Mesenteric fat pad (tissue), 1 donor: ENCODE measurements at regions not wholly inside any gene's neighbourhood (a gene's known extent, or its start where the extent isn't known, plus 50 kb on each side); places are given as distances from the start of the nearest gene placed in this dataset.

Experiments used
- DNase-seq: peaks from one replicate; pipeline ENCODE4 v3.0.0-alpha.2; 2020; ENCODE audit warnings: low spot score
- donor health status: DM: yes; HTN: yes; CAD: no.

DNA sequence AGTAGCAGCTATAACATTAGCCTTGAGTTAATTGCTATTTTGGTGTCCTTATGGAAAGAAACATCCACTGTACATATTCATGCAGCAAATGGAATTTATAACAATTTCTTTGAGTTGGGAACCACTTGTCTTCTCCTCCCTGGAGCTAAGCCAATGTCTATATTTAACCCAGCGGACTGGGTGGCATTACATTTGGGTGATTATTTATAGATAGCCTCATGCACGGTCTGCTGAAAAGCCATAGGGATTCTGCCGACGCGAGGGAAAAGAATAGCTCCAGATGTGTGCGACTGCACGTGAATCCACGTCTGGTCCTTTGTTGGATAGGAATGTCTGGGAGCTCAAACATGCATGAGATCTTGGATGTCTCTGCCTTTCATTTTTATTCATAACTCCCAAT is 157.5 kb upstream of the BRINP1 start:
- no peak for DNase-seq

DNA sequence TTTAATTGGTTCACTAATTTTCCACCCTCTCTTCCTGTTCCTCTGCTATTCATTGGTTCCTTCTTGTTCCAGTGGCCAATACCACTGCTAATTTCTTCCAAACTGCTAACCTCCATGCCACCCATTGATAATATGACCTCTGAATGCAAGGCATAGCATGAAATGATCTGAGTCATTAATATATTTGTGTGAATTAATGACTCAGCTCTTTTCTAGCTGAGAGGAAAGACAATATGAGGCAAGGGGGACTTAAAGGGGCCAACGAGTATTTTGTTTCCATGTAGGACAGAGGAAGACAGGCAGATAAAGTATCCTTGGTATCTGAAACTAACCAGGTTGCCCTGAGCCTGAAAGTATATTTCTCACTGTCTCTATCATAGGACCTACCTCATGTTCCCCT is 154.3 kb upstream of the BRINP1 start:
- no peak for DNase-seq

DNA sequence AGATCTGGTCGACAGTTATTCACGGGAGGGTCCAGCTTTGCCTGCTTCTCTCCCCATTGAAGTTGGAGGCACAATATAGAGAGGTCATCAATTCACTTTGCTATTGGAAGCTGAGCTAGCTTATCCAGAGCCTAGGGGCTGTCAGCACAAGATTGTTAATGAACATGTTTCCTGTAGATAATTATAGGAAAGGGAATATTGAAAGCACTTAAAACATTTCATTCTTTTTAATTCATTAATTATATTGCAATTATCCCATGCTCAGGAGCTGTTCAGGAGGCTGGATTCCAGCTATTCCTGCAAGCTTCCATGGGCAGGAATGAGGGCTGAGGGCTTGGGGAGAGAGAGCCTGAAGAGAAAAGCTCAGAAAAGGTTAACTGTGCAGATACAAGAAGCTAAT is 153.1 kb upstream of the BRINP1 start:
- no peak for DNase-seq

DNA sequence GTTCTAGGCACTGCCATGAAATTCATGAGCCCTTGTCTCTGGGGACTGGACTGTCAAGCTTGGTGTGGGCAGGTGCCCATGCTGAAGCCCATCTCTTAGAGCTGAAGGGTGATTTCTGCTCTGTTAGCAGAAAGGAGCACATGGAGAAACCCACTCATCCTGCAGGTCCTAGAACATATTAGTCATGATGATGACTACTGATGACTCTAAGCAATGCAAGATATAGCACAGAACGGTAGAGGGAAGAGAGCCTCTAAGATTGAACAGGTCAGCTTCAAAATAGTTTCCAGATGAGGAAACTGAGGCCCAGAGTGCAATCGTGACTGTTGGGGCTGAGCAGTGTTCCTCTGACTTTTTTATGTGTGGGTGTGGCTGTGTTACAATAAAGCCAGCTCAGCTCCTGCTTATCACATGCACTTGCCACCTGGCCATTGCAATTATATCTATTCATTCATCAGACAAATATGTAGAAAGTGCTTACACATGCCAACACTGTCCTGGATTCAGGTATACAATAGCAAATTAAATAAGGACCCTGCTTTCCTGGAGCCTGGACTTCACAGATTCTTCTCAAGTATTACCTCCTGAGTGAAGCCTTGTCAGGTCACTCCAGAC is 140.2 kb upstream of the BRINP1 start:
- DNase-seq, result no peak

DNA sequence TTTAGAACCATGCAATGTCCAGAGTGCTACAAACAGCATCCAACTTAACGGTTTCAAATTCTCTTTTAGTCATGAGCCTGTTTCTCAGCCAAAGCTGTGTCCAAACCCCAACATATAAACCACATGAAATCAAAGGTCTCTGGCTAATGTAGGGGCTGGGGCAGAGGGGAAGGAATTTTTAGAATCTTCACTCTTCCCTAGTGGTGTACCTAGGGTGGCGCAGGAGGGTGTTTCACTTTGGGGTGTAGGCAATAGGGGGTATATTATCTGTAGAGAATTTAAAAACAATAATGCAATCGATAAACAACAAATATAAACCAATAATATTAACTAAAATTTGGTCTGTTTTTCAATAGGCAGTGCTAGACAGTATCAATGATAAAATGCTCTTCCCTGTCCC is 132.1 kb upstream of the BRINP1 start:
- DNase-seq, result no peak

DNA sequence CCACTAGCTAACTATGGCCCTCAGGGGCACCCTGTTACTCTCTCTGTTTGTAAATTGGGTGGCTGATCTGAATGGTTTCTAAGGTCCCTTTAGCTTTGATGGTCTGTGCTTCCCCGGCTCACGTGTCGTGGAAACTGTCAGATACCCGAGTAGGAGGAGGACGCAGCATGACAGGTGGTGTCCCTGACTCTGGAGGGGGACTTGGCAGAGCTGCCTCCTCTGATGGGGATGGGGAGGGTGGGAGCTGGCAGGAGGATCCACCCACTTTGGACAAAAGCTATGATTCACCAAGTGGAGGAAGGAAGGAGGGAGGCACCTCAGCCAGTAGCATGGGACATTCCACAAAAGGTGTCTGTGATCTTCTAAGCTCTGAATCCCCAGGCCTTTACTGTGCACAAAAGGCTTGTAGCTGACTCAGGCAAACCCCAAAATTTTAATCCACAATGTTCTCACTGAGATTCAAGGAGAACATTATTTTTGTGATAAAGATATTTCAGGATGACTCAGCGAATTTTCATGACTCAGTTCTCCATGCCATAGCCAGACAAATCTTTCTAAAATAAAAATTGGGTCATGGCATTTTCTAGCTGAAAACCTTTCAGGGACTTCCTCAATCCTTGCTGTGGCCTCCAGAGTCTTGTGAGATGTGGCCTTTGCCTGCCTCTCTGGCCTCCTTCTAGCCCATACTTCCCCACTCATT is 131.0 kb upstream of the BRINP1 start:
- DNase-seq, result no peak

DNA sequence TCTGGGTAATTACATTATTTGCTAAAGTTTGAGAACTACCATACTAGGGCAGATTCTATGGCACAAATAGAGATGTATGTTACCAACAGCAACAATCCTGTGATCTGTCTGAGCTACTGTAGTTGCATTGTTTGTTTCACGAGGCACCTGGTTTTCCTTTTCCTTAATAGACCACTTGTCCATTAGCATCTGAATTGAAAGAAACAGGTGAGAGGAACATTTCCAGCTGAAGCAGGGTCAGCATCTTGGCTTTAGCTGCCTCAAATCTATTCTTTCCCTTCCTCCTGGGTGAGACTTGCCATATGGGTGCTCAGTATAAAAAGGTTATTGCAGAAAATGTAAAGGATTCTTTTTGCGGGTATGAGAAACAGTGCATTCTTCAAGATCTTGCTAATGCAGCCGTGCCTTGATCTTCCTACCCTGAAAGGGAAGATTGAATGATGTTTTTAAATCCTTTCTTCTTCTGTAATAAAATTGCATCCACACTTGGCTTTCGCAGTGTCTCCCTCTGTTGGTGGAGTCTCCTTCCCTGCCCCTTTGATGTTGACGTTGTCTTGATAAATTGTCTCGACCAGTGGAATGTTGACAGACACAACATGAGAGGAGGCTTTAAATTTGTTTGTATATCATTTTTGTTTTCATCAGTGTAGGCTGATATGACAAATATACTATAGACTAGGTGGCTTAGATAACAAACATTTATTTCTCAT is 118.0 kb upstream of the BRINP1 start:
- DNase-seq, result no peak

DNA sequence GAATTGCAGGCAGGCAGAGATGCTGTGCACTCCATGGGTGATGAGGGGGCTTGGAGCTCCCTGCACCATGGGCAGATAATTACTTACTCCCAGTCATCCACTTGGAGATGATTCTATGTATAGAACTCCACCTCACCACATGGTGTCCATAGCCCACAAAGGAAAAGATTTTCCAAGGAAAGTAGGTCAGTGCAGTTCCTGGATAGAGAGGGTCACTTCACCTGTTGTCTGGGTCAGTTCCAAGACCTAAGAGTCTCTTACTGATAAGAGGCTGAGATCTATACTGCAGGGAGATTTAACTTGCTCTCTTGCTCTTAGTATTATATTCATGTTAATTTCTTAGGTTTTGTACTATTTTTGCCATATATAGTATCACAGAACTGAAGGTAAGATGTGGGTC is 113.9 kb upstream of the BRINP1 start:
- no peak for DNase-seq

DNA sequence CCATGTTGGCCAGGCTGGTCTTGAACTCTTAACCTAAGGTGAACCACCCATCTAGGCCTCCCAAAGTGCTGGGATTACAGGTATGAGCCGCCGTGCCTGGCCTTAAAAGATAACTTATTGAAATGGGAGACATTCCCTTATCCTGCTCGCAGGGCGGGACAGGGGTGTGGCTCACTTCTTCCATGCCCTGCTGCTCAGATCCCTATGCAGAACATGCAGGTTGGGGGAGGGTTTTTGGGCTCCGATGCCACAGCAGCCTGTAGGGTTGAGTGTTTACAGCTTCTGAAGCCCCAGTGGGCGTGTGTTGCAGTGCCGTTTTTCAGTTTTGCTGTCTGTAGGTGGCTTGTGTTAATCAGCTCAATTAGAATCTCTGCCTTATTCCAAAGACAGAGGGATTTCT is 108.0 kb upstream of the BRINP1 start:
- no peak for DNase-seq

DNA sequence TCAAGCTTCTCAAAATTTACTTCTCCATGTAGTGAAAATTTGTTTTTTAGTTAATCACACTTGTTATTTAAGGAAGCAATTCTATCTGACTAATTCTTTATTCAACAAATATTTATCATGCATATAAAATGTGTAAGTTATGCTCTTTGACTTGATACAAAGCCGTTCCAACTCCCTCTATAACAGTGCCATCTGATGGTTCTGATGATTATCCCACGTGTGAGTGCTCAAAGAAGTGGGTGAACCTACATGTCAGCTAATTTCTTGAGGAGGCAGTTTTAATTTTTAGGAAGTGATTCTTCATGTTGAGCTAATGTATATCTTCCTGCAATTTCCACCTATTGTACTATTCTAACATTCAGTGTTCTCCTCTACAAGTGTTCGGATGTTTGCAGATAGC is 88.8 kb upstream of the BRINP1 start:
- no peak for DNase-seq

DNA sequence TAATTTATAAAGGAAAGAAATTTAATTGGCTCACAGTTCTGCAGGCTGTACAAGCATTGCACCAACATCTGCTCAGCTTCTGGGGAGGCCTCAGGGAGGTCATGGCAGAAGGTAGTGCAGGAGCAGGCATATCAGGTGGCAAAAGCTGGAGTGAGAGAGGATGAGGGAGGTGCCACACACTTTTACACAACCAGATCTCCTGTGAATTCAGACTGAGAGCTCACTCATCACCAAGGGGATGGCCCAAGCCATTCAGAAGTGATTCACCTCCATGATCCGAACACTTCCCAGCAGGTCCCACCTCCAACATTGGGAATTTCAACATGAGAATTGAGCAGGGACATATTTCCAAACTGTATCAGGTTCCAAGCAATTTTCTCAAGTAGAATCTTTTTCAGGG is 84.7 kb upstream of the BRINP1 start:
- no peak for DNase-seq

DNA sequence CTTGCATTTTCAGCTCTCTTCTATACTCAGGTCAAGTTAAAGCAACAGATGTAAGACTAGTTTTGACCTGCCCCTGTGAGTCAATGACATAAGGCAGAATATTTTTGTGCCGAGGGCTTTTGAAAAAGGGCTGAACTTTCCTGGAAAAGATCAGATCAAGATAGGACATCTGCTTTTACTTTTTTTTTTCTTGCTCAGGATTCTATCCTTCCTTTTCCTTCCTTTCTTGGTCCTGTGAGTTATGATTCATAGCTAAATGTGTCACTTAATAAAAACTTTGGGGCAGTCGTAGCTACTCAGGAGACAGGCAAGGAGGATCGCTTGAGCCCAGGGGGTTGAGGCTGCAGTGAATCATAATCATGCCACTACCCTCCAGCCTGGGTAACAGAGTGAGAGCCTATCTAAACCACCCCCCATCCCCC is 84.3 kb upstream of the BRINP1 start:
- no peak for DNase-seq

DNA sequence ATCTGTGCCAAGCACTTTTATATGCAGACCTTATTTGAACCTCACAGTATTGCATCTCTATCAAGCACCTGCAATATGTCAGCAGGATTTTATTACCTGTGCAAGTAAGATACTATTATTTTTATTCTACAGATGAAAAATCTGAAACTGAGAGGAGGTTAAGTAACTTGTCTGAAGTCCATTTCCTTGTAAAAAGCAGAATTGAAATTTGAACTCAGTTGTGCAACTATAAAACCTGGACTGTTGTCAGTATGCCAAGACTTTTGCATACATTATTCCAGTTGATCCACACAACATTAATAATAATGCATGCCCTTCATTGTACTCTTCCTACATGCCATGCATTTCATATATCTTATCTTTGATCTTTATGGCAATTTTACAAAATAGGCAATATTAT is 82.2 kb upstream of the BRINP1 start:
- DNase-seq, result no peak

DNA sequence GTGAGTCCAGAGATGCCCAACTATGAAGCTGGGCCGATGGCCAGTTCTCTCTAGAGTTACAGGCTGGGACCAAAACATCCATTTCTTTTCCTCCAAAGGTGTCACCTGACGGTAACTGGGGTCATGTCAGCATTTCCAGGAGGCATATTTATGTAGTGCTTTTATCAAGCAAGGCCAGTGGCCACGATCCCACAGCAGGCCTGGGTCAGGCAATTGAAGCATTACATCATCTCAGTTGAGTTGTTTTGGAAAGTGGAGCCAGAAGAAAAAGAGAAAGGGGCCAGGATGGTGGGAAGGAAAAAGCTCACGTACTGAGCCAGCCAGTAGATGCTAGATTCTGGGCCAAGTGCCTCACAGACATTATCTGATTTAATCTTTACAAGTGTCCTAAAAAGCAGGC is 73.9 kb upstream of the BRINP1 start:
- no peak for DNase-seq

DNA sequence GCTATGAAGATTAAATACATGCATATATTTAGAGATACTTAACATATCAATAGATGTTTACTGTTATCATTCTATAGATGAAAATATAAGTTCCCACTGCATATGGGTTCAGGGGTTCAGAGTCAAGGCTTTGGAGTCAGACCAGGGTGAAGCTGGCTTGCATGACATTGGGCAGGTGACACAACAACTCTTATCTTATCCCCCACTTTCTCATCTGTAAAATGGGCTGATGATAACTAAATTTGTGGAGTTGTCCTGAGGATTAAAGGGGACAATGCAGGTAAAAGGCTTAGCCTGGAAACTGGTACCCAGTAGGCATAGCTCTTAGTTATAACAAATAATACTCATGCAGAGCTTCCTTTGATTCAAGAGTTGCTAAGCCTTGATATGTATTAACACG is 72.6 kb upstream of the BRINP1 start:
- no peak for DNase-seq

DNA sequence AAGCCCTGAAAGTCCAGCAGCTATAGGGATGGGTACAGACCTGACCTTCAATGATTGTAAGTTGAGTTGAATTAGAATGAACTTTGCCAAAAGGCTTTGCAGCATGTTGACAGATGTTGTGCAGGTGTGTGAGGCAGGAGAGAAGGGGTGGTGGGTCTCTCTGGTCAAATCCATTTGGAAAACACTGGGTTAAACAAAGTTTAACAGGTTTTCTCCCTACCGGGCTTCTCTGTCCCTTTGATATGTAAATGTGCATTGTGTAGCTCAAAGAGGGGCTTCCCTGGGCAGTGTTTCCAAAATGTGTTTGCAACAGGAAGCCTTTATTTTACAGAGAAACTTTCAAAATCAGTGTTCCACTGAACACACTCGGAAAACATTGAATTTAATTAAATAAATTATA is 72.1 kb upstream of the BRINP1 start:
- DNase-seq, result no peak

DNA sequence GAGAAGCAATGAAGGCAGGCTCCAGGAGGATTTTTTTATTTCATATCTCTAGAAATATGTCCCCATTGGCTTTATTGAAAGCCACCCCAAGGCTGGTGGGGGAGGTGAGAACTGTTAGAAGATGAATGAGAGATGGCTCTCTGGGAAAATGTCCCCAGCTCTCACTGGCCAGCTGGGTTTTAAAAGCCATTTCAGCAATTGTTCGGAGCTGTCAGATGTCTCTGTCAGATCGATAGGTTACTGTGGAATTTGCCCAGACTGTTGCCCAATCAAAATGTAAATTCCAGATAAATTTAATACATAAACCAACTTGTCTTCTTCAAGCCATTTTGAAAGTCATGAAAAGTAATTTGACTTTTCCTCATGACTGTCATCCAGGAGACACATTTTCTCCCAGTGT is 67.0 kb upstream of the BRINP1 start:
- no peak for DNase-seq

DNA sequence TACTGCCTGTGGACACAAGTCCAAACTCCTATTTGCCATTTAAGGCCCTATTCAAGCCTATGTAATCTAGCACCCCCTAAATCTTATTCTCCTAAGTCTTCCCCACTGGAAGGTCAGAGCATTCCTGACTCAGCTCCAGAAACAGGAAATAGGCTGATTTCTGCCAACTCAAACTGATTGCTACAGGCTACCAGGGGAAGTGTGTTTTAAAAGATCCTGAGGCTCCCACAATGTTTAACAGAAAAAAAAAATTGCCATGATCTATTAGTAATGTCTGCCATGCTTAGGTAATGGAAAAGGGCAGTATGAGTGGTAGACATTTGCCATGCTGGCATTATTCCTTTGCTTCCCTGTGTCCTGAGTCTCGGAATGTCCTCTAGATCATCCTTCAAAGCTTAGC is 65.8 kb upstream of the BRINP1 start:
- no peak for DNase-seq

DNA sequence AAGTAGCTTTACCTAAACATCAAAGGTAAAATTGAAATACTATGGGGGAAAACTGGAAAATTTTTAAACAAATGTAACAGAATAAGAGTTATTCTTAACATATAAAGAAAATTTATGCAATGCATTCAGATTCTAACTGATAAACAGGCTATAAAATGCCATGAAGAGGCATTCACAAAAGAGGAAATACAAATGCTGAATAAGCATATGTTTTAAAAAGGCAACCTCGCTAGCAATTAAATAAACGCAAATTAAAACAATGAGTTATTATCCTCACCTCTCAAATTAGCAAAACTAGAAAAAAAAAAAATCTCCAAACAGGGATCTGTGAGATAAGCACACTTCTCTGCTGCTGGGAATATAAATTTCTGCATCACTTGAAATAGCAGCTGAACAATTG is 63.2 kb upstream of the BRINP1 start:
- DNase-seq, result no peak

DNA sequence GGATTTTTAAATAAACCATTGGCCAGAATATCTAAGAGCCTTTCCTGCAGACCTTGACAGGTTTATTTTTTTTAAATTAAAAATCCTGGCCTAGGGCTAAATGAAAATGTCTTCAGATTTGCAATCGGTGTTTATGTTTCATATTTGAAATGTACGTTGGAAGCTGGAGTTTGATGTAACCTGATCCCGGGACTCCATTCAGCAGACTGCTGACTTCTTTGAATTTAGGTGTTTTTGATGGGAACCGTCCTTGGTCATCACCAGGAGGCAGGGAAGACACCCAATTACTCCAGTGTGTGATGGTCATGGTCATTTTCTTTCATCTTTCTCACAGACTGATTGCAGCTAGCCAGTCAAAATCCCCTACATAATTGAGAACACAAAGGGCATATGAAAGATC is 60.1 kb upstream of the BRINP1 start:
- DNase-seq, result no peak

DNA sequence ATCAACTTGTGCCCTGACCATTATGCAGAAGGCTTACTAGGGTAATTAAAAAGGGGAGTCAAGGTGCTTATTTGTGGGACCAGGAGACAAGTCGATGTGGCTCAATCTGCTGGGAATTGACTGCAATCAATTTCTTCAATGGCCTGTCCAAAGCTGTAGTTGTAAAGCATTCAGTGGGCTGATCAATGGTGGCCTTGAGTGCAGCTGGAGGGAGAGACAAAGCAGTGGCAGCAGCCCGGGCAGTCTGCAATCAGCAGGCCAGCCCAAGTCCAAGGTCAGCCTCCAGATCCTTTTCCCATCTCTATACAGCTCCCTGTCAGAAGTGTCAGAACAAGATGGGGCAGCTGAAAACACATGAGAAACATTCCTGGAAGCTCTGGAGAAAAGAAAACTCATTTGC is 51.0 kb upstream of the BRINP1 start:
- no peak for DNase-seq
